PFSK-1 (cell line): ENCODE measurements at regions not wholly inside any gene's neighbourhood (a gene's known extent, or its start where the extent isn't known, plus 50 kb on each side); places are given as distances from the start of the nearest gene placed in this dataset.

Experiments used
- POLR2AphosphoS5 ChIP-seq: IDR thresholded peaks from 2 replicates; pipeline ENCODE4 v1.6.1; 2012; ENCODE audit warnings: low read depth, mild to moderate bottlenecking, control low read depth, low read length, moderate library complexity
- SIN3A ChIP-seq: IDR thresholded peaks from 2 replicates; pipeline ENCODE4 v1.6.1; 2012; ENCODE audit warnings: mild to moderate bottlenecking, low read length, moderate library complexity, borderline replicate concordance; ENCODE audit not compliant: insufficient read depth
- TF ChIP-seq, protein P1 (sequence below), 2 experiments: IDR thresholded peaks; 2 replicates each; pipeline versions ENCODE4 v1.6.1 to v1.8.0; 2011 to 2012; ENCODE audit warnings: low read depth in 2 of 2, low read length in 2 of 2, control low read depth in 1 of 2, inconsistent platforms in 1 of 2, mild to moderate bottlenecking in 1 of 2, moderate library complexity in 1 of 2; ENCODE audit not compliant: insufficient read depth in 1 of 2

DNA sequence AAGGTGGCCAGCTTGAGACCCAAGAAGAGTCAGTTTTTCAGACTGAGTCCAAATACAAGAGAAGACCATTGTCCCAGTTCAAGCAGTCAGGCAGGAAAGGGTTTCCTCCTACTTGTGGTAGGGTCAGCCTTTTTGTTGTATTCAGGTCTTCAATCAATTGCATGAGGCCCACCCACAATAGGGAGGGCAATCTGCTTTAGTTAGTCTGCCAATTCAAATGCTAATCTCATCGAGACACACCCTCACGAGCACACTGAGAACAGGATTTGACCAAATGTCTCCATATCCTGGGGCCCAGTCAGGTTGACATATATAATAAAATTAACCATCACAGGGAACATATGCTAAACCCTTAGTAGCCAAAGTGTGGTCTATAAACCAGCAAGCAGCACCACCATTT, 75.3 kb upstream of the FRMPD3 start:
- TF ChIP-seq, protein P1, sequence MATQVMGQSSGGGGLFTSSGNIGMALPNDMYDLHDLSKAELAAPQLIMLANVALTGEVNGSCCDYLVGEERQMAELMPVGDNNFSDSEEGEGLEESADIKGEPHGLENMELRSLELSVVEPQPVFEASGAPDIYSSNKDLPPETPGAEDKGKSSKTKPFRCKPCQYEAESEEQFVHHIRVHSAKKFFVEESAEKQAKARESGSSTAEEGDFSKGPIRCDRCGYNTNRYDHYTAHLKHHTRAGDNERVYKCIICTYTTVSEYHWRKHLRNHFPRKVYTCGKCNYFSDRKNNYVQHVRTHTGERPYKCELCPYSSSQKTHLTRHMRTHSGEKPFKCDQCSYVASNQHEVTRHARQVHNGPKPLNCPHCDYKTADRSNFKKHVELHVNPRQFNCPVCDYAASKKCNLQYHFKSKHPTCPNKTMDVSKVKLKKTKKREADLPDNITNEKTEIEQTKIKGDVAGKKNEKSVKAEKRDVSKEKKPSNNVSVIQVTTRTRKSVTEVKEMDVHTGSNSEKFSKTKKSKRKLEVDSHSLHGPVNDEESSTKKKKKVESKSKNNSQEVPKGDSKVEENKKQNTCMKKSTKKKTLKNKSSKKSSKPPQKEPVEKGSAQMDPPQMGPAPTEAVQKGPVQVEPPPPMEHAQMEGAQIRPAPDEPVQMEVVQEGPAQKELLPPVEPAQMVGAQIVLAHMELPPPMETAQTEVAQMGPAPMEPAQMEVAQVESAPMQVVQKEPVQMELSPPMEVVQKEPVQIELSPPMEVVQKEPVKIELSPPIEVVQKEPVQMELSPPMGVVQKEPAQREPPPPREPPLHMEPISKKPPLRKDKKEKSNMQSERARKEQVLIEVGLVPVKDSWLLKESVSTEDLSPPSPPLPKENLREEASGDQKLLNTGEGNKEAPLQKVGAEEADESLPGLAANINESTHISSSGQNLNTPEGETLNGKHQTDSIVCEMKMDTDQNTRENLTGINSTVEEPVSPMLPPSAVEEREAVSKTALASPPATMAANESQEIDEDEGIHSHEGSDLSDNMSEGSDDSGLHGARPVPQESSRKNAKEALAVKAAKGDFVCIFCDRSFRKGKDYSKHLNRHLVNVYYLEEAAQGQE (IDR thresholded peaks at IDR 0.05; ENCODE audit: insufficient read depth in 1 of 2, low read depth in 2 of 2, low read length in 2 of 2) = no peak
- TF ChIP-seq SIN3A (no peak), POLR2AphosphoS5 (no peak)
